HAP-1 (cell line): ENCODE measurements at regions not wholly inside any gene's neighbourhood (a gene's known extent, or its start where the extent isn't known, plus 50 kb on each side); places are given as distances from the start of the nearest gene placed in this dataset.

Source experiments
- DNase-seq, 2 experiments: peaks; one replicate each; pipeline ENCODE4 v3.0.0-alpha.2; 2016 to 2020; ENCODE audit warnings: low spot score in 2 of 2
- H3K27me3 ChIP-seq: fragments of 250-450 bp; sonication (Bioruptor Pico); 2 replicates; pipeline ENCODE4 v1.5.1; 2020; ENCODE audit warnings: low read depth, mild to moderate bottlenecking, moderate library complexity
- H3K36me3 ChIP-seq: fragments of 250-450 bp; sonication (Bioruptor Pico); replicated peaks from 2 replicates; pipeline ENCODE4 v1.5.1; 2020; ENCODE audit warnings: mild to moderate bottlenecking
- H3K4me1 ChIP-seq: fragments of 250-450 bp; sonication (Bioruptor Pico); 2 replicates; pipeline ENCODE4 v1.5.1; 2020; ENCODE audit warnings: mild to moderate bottlenecking
- H3K4me3 ChIP-seq: fragments of 250-450 bp; sonication (Bioruptor Pico); 2 replicates; pipeline ENCODE4 v1.5.1; 2020; ENCODE audit warnings: mild to moderate bottlenecking, moderate library complexity
- H3K9me3 ChIP-seq: fragments of 250-450 bp; sonication (Bioruptor Pico); 2 replicates; pipeline ENCODE4 v1.5.1; 2020; ENCODE audit warnings: mild to moderate bottlenecking, moderate library complexity
- in situ Hi-C: fragments of 300-500 bp; cut with MboI; formaldehyde crosslinking; loops from 3 replicates; pipeline ENCODE4 v1.14.3; 2020; ENCODE audit warnings: low sequenced_read_pairs, inconsistent platforms, mixed read lengths

GRCh38 chr11:111444040-111444439, 65.0 kb upstream of the POU2AF1 start:
- in situ Hi-C loops, result loop anchor here (10.0 kb wide), 1 partner anchor 979 kb away; no protein-coding TSS in a partner anchor
- H3K27me3 ChIP-seq, result peaks cover 16% of the 10 kb centered on the region
- no peaks in the 10 kb centered on the region for H3K9me3 ChIP-seq
- no peak overlapping the region for H3K4me3 ChIP-seq
- no peaks in the 10 kb centered on the region for H3K4me1 ChIP-seq
- DNase-seq, result no peak
- H3K36me3 ChIP-seq, result no peaks in the 10 kb centered on the region

DNA sequence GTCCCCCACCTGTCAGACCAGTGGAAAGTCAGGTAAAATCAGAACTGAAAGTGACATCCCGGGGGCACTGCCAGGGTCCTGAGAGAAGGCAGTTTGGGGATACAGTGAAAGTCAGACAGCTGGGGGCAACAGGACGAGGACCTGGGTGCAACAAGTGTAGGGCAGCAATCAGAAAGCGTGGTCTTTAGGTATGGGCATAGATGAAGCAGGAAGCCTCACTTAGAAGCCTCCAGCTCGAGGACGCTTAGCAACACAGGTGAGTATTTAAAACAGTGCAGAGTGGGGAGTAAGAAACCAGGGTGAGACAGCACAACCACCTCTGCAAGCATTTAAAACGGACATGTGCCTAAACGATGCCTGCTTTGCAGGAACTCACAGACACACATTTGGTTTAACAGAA, 64.6 kb upstream of the POU2AF1 start:
- H3K4me3 ChIP-seq, result no peak overlapping the region
- DNase-seq, result no peak
- no peaks in the 10 kb centered on the region for H3K36me3 ChIP-seq
- H3K9me3 ChIP-seq, result no peaks in the 10 kb centered on the region
- no peaks in the 10 kb centered on the region for H3K4me1 ChIP-seq
- peaks cover 16% of the 10 kb centered on the region for H3K27me3 ChIP-seq
- in situ Hi-C loops, result loop anchor here (10.0 kb wide), 1 partner anchor 979 kb away; no protein-coding TSS in a partner anchor

- no peaks in the 10 kb centered on the region for H3K9me3 ChIP-seq
- H3K36me3 ChIP-seq, result no peaks in the 10 kb centered on the region
- in situ Hi-C loops, result loop anchor here (10.0 kb wide), 1 partner anchor 978 kb away; no protein-coding TSS in a partner anchor
- no peak for DNase-seq
- H3K4me3 ChIP-seq, result no peak overlapping the region
- H3K4me1 ChIP-seq, result no peaks in the 10 kb centered on the region
- peaks cover 16% of the 10 kb centered on the region for H3K27me3 ChIP-seq
Observed at GRCh38 chr11:111443032-111443431, 64.0 kb upstream of the POU2AF1 start.

- in situ Hi-C loops, result loop anchor here (10.0 kb wide), 1 partner anchor 977 kb away; no protein-coding TSS in a partner anchor
- no peak for DNase-seq
- peaks cover 16% of the 10 kb centered on the region for H3K27me3 ChIP-seq
- H3K4me1 ChIP-seq, result no peaks in the 10 kb centered on the region
- no peaks in the 10 kb centered on the region for H3K9me3 ChIP-seq
- no peak overlapping the region for H3K4me3 ChIP-seq
- H3K36me3 ChIP-seq, result no peaks in the 10 kb centered on the region
Observed at GRCh38 chr11:111441443-111441842, 62.4 kb upstream of the POU2AF1 start.

DNA sequence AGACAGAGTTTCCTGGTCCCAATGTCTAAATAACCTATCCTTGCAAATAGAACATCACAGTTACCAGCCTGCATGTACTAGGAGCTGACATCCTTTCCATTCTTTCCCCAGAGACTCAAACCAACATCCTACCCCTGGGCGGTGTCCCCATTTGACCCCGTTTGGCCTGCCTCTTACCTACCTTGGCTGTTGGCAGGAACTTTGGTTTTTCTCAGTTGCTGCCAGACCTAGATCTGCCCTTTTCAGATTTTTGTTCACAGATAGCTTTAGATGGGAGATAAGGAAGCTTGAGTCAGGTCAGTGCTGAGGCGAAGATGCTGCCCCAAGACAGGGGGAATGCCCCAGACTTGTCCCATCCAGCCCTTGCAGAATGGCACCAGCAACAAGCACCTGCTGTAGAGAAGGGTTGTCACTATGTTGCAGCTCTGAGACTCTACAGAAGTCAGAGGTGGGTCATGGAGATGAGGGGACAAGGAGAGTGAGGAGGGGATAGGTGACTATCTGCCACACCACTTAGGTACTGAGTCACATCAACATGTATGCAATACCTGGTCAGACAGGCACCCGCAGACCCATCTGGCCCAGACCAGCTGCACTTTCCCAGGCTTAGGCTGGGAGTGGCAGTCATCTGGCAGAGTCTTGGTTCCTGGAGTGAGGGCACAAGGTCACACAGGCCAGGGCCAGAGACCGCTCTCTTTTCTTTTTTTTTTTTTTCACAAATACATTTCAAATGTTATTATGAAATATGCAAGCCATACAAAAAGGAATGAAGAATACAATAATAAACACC, 61.5 kb upstream of the POU2AF1 start:
- H3K4me1 ChIP-seq, result no peaks in the 10 kb centered on the region

GRCh38 chr11:111439901-111440300, 60.8 kb upstream of the POU2AF1 start:
- Histone ChIP-seq H3K36me3 (no peaks in the 10 kb centered on the region), H3K4me3 (no peak overlapping the region), H3K9me3 (no peaks in the 10 kb centered on the region), H3K27me3 (peaks cover 16% of the 10 kb centered on the region), H3K4me1 (no peaks in the 10 kb centered on the region)
- in situ Hi-C loops, result loop anchor here (10.0 kb wide), 1 partner anchor 975 kb away; no protein-coding TSS in a partner anchor
- no peak for DNase-seq

More for the DNA sequence above, 61.5 kb upstream of the POU2AF1 start:
- no peaks in the 10 kb centered on the region for H3K9me3 ChIP-seq
- no peak for DNase-seq
- H3K36me3 ChIP-seq, result no peaks in the 10 kb centered on the region
- H3K4me3 ChIP-seq, result no peak overlapping the region
- H3K27me3 ChIP-seq, result peaks cover 16% of the 10 kb centered on the region
- in situ Hi-C loops, result loop anchor here (10.0 kb wide), 1 partner anchor 976 kb away; no protein-coding TSS in a partner anchor

DNA sequence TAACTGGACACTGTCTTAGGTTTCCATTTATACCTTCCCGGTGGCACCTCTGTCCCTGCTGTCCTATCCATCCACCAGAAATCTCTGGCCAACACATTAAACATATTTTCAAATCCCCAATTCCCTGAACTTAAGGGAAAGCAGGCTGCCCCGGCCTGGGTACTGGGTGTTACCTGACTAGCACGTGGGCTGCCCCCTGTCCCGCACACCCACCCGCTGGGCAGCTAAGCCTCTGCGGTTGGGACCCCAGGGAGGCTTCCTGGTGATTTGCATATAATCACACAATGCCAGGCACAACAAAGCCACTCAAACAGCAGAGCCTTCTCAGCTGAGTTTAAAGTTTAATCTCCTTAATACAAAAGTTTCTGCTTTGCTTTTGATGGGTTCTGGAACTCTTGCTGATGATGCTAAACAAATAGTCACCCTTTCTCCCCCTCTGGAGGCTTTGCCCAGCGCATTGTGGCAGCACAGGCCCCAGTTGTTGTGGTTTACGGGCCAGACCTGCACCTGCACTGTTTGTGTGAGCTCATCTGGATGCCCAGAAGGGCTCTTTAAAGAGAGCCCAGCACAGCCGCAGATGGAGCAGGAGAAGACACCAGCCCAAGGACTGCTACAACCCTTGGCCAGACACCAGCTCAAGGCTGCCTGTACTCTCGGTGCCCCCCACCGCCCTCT, 59.9 kb upstream of the POU2AF1 start:
- Histone ChIP-seq H3K9me3 (no peaks in the 10 kb centered on the region), H3K4me3 (no peak overlapping the region), H3K27me3 (peaks cover 16% of the 10 kb centered on the region), H3K36me3 (no peaks in the 10 kb centered on the region), H3K4me1 (no peaks in the 10 kb centered on the region)
- DNase-seq, result no peak
- in situ Hi-C loops, result no loop called here

GRCh38 chr11:111438168-111438567, 59.1 kb upstream of the POU2AF1 start:
- DNase-seq, result no peak
- Histone ChIP-seq H3K4me3 (no peak overlapping the region), H3K9me3 (no peaks in the 10 kb centered on the region), H3K27me3 (peaks cover 9% of the 10 kb centered on the region), H3K4me1 (no peaks in the 10 kb centered on the region), H3K36me3 (no peaks in the 10 kb centered on the region)
- in situ Hi-C loops, result no loop called here

DNA sequence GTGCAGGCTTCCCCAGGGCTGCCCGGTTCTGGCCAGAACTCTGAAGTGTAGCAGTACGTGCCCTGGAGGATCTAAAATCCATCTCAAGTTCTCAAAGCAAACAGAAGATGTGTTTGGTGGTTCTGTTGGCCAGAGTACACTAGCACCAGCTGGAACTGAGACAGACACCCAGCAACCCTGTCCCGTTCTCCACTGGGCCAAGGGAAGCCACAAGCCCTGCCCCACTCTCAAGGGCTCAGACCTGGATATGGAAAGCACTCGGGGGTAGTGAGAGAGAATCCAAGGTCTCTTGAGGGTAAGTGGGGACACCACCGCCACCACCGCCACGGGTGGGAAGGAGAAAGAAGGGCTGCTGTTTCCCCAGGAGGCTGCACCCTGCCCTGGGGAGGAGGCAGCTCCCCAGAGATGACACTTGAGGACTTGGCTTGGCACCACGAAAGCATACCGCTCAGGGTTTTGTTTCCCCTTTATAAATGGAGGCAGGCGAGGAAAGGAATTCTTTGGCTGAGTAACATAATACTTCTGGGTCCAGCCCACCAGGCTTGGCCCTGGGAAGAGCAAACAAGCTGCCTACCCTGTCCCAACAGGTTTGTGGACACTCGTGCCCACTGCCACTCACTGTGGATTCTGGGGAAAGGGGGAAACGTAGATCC, 56.1 kb upstream of the POU2AF1 start:
- Histone ChIP-seq H3K4me1 (no peaks in the 10 kb centered on the region), H3K4me3 (no peak overlapping the region), H3K36me3 (no peaks in the 10 kb centered on the region), H3K9me3 (no peaks in the 10 kb centered on the region; the same call in 1 of the 2 replicates), H3K27me3 (peaks cover 4% of the 10 kb centered on the region; the same call in 1 of the 2 replicates)
- in situ Hi-C loops, result no loop called here
- DNase-seq, result no peak

GRCh38 chr11:111429066-111429506, 50.0 kb upstream of the POU2AF1 start:
- no peaks in the 10 kb centered on the region for H3K36me3 ChIP-seq
- peak; percentile 8 to 76 for DNase-seq
- peaks cover 7% of the 10 kb centered on the region; the same call in 1 of the 2 replicates for H3K4me1 ChIP-seq
- in situ Hi-C loops, result no loop called here
- no peak overlapping the region for H3K4me3 ChIP-seq
- no peaks in the 10 kb centered on the region; the same call in 1 of the 2 replicates for H3K9me3 ChIP-seq
- H3K27me3 ChIP-seq, result 0 out of 2 replicates have a peak, but pooled peaks cover 4% of the 10 kb centered on the region
